Suppressor macrophage treated with lipopolysaccharide for 4 hours (primary cell): ENCODE measurements at regions not wholly inside any gene's neighbourhood (a gene's known extent, or its start where the extent isn't known, plus 50 kb on each side); places are given as distances from the start of the nearest gene placed in this dataset.

Experiments
- DNase-seq: peaks from one replicate; pipeline ENCODE4 v3.0.0-alpha.2; 2020

DNA sequence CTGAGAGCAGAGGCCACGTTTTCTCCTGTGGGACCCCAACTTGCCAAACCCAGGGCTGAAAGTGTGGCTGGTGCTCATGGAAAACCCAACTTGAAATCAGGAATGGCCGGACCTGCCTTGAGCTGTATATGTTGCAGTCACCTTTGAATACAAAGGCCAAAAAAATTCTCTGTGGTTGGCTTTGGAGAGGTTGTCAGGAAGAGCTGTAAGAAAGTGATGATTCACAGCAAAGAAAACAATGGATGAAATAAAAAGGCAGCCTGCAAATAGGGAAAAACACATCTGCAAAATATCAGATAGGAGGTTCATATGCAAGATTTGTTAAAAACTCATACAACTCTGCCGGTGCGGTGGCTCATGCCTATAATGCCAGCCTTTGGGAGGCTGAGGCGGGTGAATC, 715.8 kb downstream of the UQCRFS1 start:
- DNase-seq: no peak

DNA sequence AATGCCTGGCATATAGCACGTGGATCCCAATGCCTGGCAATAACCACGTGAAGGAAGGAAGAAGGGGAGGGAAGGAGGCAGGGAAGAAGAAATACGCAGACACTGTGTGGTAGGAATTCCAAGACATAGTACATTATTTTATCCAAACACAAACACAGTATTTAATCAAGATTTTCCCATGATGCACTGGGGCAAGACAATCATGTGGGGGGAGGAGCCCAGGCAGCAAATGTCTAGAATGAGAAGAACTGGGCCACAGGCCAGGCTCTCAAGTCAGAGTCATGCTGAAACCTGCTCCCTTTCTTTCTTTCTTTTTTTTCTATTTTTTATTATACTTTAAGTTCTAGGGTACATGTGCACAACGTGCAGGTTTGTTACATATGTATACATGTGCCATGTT, 717.9 kb downstream of the UQCRFS1 start:
- DNase-seq: no peak

DNA sequence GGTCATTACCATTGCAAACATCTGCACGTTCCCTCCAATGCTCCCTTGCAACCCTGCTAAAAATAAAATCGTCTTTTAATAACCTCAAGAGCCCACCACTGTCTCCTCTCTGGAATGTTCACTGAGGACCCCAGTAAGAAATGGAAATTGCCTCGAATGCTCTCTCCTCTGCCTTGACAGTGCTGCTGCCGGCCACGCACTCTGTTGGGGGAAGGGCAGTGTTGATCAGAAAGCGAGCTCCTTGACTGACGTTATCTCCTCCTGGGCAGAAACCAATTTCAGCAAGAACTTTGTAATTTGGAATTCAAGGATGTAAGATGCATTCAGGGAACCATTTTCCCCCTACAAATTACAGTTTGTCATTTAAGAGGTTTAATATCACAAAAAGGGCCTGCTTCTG, 718.5 kb downstream of the UQCRFS1 start:
- no peak for DNase-seq

DNA sequence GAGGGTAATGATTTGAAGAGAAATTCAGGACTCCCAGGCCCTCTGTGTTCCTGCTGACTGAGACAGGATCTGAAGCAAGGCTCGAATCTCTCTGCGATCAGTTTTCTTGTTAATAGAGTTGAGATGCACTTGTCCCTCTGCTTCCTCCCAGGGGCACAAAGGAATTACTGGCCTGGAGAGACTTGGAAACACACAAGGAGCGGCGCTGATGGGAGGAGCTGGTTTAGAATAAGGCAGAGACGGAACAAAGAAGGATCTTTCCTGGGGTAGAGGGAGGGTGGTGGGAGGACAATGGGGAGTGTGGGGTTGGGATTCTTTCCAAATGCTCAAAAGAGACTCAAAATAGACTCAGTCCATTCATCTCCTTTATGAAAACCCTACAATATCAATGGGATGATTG, 719.1 kb downstream of the UQCRFS1 start:
- DNase-seq: no peak

DNA sequence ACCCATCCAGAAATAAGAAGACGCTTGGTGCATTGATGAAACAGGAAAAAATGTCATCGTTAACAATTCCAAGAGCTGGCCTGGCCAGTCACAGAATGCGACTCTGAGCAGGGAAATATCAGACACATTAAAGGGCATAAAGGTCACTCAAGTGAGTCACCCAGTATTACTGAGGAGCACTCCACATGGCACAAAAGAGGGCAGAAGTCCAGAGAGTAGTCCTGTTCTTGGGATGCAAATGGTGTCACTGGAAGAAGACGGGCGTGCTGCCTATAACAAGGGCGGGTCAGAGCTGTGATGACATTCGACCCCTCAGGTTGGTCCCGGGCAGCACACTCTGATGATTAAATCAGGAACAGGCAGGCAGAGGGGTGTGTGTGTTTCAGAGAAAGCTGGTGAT, 720.3 kb downstream of the UQCRFS1 start:
- DNase-seq: no peak

DNA sequence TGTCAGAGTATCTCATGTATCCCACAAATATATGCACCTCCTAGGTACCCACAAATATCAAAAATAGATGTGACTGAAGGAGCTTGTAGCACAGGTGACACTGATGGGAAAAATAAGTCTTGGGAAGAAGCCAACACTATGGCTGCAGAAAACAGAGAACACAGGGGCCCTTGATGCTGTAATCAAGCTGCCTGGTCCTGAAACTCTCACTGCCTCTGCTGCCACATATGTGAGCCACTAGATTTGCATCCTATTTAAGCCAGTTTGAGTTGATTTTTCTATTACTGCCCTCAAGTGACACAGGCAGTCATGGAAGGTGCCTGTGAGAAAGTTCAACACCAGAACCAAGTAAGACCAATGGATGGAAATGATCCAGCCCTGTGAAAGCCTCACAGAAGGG, 720.8 kb downstream of the UQCRFS1 start:
- DNase-seq: no peak

DNA sequence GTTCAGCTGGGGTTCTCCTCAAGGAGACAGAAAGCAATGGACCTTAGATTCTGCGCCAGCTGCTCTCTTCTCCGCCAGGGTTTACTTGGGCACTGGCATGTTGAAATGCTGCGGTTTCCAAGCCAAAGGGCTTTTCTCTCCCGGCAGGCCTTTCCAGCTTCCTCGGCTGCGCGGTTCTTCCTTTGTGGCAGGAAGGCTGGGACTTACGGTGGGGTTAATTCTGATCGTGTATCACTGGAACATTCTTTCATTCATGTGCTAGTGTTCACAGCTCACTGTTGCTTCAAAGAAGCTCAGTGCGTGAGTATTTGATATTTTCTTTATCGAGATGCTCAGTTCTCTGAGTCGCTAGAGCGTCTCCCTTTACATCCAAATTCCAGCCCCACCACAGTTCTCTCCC, 723.2 kb downstream of the UQCRFS1 start:
- DNase-seq: no peak

DNA sequence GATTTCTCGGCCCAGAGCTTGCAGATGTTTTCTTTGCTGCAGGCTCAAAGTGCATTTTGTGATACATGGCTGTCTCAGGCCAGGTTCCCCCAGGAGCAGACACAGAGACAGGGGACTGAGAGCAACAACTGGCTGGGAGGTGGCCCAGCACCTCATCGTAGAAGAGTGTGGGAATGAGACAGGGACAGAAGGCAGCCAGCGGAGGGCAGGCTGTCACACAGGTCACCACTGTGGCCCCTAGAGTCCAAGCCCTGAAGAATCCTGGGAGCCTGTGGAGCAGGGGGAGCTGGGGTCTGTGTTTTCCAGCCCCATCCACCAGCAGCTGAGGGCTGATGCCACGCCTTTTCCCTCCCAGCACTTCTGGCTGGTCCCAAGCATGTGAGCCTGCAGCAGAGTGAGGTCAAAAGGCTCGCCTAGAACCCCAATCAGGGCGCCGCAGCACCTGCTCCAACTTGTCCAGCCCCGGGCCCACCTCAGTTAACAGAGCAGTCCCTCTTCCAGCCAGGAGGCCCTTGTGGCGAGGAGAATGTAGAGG, 723.8 kb downstream of the UQCRFS1 start:
- DNase-seq: no peak

DNA sequence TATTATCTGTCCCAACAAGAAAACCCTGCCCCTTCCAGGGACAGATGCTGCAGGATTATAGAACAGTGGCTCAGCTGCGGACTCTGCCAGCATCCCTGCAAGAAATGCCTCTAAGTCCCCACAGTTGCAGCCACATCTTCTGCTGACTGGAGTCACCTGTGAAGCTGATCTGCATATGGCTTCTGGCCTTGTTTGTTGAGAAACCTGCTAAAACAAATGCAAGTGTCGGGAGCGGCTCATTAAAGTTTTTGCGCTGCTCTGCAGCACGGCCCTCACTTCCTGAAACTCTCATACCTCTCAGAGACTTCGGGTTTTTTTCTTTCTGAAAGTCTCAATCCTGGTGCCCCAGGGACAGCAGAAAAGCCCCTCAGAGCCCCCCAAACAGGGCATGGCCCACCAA, 725.0 kb downstream of the UQCRFS1 start:
- no peak for DNase-seq

DNA sequence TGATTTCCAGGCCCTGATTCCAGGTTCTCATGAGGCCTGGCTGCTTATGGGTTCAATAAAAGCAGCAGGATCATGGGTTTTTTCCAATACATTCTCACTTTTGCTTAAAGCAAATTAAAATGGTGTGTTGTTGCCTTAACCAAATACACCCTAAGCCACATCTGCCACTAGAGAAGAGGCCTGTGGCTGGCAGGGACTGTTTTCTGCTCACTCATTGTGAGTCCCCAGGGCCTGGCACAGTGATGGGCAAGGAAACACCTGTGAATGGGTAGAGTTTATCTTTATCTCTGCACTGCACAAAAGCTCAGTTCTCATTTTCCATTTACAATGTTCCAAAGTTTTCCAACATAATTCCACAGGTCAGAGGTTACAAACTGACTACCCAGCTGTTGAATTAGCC, 726.0 kb downstream of the UQCRFS1 start:
- no peak for DNase-seq

DNA sequence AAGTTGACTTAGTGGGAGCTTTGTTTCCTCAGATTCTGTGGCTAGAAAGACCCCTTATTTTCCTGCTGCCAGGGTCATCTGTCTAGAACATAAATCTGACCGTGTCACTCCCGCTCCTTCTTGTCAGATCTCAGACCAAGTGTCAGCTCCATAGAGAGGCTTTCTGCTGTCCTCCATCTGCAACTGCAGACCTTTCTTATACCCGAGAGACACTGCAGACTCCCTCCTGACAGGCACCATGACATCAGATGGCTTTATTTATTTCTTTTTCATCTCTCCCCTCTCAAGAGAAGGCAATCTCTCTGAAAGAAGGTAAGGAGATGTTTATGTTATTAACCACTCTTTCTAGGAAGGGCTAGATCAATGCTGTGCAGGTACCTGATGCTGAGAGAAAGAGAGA, 726.5 kb downstream of the UQCRFS1 start:
- DNase-seq: no peak

DNA sequence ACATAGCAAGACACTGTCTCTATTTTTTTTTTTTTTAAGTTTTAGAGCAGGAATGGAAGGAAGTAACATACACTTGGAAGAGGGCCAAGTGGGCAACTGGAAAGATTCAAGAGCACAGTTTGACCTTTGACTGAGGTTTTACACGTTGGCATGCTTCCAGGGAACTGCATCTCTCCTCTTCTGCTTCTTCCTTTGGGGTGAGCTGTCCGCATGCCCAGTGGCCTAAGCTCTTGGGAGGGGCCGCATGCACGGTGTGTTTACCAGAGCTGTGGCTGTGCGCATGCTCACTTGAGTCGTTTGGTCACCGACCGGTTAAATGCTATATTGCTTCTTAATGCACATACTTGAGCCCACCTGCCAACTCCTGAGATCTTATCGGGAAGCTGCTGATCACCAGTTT, 727.7 kb downstream of the UQCRFS1 start:
- DNase-seq: peak; percentile 60

DNA sequence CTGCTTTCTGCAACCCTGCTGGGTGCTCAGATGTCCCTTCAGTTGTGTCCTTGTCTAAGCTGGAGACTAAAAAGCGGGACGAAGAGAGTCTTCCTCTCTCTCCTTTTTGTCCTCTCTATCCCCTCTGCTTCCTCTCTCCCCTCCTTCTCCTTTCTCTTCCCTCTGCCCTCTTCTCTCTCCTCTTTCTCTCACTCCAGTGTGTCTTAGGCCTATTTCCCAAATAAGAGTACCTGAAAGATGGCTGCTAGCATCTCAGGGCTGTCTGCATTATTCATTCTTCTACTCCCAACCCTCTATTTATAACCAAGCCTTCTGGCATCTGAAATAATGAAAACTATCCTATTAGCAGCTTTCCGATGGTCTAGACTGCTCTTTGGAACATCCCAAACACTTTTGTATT, 729.8 kb downstream of the UQCRFS1 start:
- no peak for DNase-seq

DNA sequence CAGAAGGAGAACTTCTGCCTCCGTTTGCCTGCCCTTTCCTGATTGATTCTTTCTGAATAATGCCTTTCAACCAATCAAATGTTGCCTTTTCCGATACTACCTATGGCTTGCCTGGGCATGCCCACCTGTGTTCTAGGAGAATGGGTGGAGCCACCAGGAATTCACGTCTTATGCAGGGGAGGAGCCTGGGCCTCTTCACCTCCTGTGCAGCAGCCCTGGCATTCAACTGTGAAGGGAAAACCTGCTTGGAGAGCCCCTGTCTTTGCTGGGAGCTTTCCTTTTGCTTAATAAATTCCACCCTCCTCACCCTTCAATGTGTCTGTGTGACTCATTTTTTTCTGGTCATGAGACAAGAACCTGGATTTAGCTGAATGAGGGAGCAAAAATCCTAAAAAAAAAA, 730.7 kb downstream of the UQCRFS1 start:
- DNase-seq: no peak

DNA sequence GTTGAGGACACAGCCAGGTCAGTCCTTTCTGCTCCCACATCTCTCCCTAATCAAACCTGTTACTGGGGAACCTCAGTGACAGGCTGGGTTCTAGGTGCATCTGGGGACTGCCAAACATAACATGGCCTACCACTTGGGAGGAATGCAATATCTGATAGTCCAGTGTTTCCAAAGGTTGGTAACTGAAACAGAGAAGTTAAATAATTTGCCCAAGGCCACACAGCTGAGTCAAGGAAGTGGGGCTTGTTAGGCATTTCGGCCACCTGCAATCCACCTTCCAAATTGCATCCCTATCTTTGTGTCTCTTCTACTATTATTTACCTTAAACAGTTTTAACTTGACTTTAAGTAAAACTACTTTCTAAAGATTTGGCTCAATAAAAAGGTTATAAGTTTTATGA, 731.3 kb downstream of the UQCRFS1 start:
- DNase-seq: no peak

DNA sequence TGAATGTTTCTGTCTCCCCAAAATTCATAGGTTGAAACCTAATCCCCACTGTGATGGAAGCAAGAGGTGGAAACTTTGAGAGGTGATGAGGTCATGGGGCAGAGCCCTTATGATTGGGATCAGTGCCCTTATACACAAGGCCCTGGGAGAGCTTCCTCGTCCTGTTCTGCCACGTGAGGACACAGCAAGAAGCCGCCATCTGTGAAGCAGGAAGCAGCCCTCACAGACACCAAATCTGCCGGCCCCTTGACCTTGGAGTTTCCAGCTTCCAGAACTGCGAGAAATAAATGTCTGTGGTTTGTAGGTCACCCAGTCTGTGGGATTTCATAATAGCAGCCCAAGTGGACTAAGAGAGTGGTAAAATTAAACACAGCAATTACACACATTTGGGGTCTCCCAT, 737.4 kb downstream of the UQCRFS1 start:
- DNase-seq: peak; percentile 40

DNA sequence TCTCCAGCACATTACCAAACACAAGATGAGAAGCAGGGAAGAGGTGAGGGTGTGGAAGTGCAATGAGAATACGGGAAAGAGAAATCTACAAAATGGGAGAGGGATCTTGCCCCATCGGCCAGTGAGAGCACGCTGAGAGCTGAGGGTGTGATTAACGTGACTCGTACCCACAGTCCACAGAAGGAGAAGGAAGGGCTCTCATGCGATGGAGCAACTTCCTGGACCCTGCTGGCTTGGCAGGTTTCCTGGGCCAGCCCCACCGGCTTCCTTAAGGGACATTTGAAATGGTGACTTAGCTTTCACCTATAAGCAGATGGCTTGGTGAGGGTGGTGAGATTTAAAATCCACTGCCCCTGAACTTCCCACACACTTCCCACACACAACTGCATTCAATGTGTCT, 740.1 kb downstream of the UQCRFS1 start:
- DNase-seq: peak; percentile 64

DNA sequence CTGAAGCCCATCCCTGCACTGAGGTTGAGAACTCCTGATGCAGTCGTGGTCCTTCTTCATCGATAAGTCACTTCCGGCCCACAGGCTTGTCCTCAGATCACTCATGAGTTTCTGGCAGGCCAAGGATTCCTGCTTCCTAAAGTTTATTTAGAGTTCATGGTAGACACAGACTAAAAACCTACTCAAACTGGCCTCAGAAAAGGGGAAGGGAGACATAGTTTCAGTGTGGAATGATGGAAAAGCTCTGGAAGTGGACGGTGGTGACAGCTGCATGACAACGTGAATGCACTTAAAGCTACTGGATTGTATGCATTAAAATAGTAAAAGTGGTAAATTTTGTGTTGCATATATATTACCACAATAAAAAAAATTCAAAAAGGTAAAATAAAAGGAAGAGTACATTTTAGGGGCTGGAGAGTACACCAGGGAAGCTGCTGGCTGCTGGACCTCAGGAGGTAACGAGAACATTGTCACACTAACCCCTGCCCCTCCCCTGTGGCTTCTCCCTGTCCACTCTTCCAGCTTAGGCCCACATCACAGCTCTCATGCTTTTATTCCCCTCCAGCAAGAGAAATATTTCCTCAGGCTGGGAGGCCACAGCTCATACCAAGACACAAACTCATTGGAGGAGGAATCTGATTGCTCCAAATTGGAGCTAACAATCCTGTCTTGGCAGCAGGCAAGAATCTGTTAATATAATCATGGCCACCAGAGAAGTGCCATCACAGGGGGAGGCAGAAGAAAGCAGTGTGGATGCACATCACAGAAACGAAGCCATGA, 741.0 kb downstream of the UQCRFS1 start:
- DNase-seq: no peak

DNA sequence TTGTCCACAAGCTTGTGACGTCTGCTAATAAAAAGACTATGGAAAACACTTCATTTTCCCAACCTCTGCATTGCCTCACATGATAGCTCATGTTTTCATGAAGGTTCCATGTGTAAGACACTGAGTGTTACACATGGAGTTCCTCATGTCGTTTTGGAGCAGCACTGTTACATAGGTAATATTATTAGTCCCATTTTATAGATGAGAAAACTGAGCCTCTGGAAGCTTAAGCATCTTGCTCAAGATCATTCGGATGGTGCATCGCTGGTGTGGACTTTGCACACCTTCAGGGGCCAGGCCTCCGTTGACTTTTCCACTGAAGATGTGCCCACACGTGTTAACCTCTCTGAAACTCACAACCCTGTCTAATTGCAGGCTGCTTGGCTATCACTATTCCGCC, 743.4 kb downstream of the UQCRFS1 start:
- DNase-seq: no peak

DNA sequence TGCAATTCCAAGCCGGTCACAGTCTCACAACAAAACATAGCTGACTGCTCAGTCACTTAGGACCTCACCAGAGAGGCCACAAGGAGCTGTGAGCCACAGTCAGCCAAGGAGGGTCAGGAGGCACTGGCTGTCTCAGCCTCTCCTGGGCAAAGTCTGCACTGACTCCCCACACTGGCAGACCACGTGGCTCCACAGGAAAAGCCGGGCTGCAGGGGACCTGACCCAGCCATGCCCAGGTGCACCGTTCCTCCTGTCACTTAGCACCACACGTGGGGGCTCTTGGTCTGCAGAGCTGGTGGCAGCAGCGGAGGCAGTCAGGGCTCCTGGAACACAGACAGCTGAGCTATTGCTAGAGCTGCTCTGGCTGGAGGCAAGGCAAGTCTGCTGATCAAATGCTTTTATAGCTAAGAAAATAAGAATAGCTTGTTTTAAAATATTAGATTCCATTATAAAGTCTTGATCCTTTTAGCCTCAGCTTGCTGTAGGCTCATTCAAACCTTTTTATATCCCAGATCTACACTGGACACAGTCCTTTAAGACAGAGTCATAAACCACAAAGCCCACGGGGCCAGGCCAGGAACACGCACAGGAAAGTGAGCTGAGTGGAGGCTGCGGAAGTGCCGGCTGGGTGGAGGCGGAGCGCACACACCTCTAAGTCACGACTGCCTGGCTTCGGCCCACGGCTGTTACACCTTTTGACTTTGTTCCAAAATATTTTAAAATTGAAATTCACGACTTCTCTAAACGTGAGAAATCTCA, 744.1 kb downstream of the UQCRFS1 start:
- DNase-seq: peak; percentile 15

DNA sequence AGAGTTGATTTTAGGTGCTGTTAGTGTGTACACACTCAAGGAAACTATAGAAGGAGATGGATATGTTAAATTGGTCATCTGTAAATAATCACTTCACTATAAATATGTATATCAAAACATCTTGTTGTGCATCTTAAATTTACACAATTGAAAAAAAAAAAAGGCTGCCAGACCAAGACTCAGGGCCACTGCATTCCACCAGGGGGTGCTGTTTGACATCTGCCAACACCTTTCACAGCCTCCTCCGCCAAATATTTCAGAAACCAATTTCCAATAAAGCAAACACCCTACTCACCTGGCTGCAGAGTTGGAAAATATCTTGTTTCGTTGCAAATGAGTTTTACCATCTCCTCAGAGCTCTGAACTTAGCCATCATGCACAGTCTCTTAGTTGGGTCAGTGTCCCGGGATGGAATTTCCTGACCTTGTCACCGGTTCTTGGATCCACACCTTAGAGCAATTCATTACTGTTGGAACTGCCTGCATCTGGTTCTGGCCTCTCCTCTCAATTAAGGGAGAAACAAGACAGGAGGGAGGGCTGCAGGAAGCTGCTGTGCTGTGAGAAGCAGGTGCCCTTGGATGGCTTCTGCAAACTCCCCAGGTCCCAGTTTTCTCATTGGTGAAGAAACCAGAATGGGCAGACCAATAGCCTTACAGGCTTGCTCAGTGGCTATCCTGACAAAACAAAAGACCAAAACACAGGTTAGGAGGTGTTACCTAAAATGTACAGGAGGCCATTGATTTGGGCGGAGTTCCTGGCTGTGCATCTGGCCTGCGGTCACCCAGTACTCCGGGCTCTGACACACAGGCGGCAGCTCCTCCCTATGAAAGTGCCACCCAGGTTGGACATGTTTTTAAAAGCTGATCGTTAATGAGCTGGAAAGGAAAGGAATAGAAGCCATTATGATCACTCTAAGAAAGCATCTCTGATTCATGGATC, 746.6 kb downstream of the UQCRFS1 start:
- peak; percentile 69 for DNase-seq

DNA sequence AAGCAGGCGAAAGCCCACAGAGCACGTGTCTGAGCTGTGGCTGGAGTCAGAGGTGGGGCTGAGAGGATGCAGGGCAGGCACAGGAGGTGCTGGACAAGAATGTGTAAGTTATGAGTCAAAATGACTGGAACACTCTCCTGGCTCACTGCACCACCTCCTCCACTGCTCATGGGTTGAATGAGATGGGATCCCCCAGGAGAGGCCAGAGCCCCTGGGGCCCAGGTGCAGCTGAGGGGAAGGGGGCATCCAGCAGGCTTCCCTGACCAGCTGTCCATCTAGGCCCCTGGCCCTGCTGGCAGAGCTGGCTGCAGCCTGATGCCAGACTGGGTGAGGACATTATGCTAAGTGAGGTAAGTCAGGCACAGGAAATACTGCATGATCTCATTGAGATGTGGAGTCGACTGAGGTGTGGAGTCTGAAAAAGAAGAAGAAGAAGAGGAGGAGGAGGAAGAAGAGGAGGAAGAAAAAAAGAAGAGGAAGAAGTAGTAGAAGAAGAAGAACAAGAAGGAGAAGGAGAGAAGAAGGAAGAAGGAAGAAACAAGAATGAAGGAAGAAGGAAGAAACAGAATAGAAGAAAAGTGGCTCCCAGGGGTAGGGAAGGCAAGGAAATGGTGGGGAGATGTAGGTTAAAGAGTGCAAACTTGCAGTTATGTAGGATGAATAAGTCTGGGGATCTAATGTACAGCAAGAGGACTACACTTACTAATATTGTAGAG, 747.4 kb downstream of the UQCRFS1 start:
- DNase-seq: no peak
